ENCODE measurements at regions not wholly inside any gene's neighbourhood (a gene's known extent, or its start where the extent isn't known, plus 50 kb on each side); places are given as distances from the start of the nearest gene placed in this dataset.

GRCh38 chr1:214997685-214998084 is 84.9 kb upstream of the KCNK2 start:
- Histone ChIP-seq H3K9ac (ENCODE audit: extremely low read depth, low read length, poor library complexity, severe bottlenecking) (no peak overlapping the region), H3K4me1 (ENCODE audit: control insufficient read depth, insufficient read depth, low read length) (no peaks in the 10 kb centered on the region), H3K27me3 (ENCODE audit: control insufficient read depth, insufficient read depth, low read length, poor library complexity, severe bottlenecking) (no peaks in the 10 kb centered on the region), H3K27ac (ENCODE audit: low read depth, low read length) (no peak overlapping the region), H3K4me3 (ENCODE audit: low read length) (no peak overlapping the region), H3K9me3 (ENCODE audit: control insufficient read depth, low read length) (no peaks in the 10 kb centered on the region), H3K36me3 (ENCODE audit: control insufficient read depth, insufficient read depth, low read length) (no peaks in the 10 kb centered on the region)
- H3K4me3 Mint-ChIP-seq = no peak overlapping the region
- no peak for DNase-seq
- no peaks in the 10 kb centered on the region for H3K9me3 Mint-ChIP-seq
- no peak overlapping the region for H3K27ac Mint-ChIP-seq
- no peaks in the 10 kb centered on the region for H3K36me3 Mint-ChIP-seq (ENCODE audit: low read depth)
- H3K4me1 Mint-ChIP-seq = peaks cover 5% of the 10 kb centered on the region
- 94% methylated on average over 3 of the region's 3 CpGs; no CpG with 5 or more reads in 1 of the 2 experiments for WGBS, 2 experiments (ENCODE audit: insufficient coverage in 1 of 2, insufficient read length in 1 of 2)
- H3K27me3 Mint-ChIP-seq (ENCODE audit: insufficient read depth) = no peaks in the 10 kb centered on the region
- TF ChIP-seq CTCF (conservative IDR thresholded peaks at IDR 0.05) = no peak

GRCh38 chr1:215001419-215002021 is 81.0 kb upstream of the KCNK2 start:
- H3K36me3 ChIP-seq (ENCODE audit: control insufficient read depth, insufficient read depth, low read length) = no peaks in the 10 kb centered on the region
- no peaks in the 10 kb centered on the region for H3K4me1 Mint-ChIP-seq
- no peak for TF ChIP-seq CTCF (conservative IDR thresholded peaks at IDR 0.05)
- no peaks in the 10 kb centered on the region for H3K9me3 ChIP-seq (ENCODE audit: control insufficient read depth, low read length)
- no peaks in the 10 kb centered on the region for H3K27me3 Mint-ChIP-seq (ENCODE audit: insufficient read depth)
- no peak overlapping the region for H3K9ac ChIP-seq (ENCODE audit: extremely low read depth, low read length, poor library complexity, severe bottlenecking)
- no peaks in the 10 kb centered on the region for H3K36me3 Mint-ChIP-seq (ENCODE audit: low read depth)
- DNase-seq = no peak
- no peak overlapping the region for H3K27ac ChIP-seq (ENCODE audit: low read depth, low read length)
- WGBS, 2 experiments (ENCODE audit: insufficient coverage in 1 of 2, insufficient read length in 1 of 2) = 95 to 100% methylated on average over 3 to 4 of the region's 4 CpGs
- H3K27ac Mint-ChIP-seq = no peak overlapping the region
- no peak overlapping the region for H3K4me3 ChIP-seq (ENCODE audit: low read length)
- no peaks in the 10 kb centered on the region for H3K4me1 ChIP-seq (ENCODE audit: control insufficient read depth, insufficient read depth, low read length)
- H3K27me3 ChIP-seq (ENCODE audit: control insufficient read depth, insufficient read depth, low read length, poor library complexity, severe bottlenecking) = no peaks in the 10 kb centered on the region
- no peaks in the 10 kb centered on the region for H3K9me3 Mint-ChIP-seq
- H3K4me3 Mint-ChIP-seq = no peak overlapping the region

- no peaks in the 10 kb centered on the region for H3K4me1 ChIP-seq (ENCODE audit: control insufficient read depth, insufficient read depth, low read length)
- no peak for DNase-seq
- no peaks in the 10 kb centered on the region for H3K36me3 ChIP-seq (ENCODE audit: control insufficient read depth, insufficient read depth, low read length)
- H3K36me3 Mint-ChIP-seq (ENCODE audit: low read depth) = no peaks in the 10 kb centered on the region
- no peaks in the 10 kb centered on the region for H3K9me3 Mint-ChIP-seq
- H3K9me3 ChIP-seq (ENCODE audit: control insufficient read depth, low read length) = no peaks in the 10 kb centered on the region
- H3K27ac ChIP-seq (ENCODE audit: low read depth, low read length) = no peak overlapping the region
- 90% methylated on average over 4 of the region's 4 CpGs; no CpG with 5 or more reads in 1 of the 2 experiments for WGBS, 2 experiments (ENCODE audit: insufficient coverage in 1 of 2, insufficient read length in 1 of 2)
- no peaks in the 10 kb centered on the region for H3K4me1 Mint-ChIP-seq
- H3K27ac Mint-ChIP-seq = no peak overlapping the region
- H3K27me3 ChIP-seq (ENCODE audit: control insufficient read depth, insufficient read depth, low read length, poor library complexity, severe bottlenecking) = no peaks in the 10 kb centered on the region
- H3K9ac ChIP-seq (ENCODE audit: extremely low read depth, low read length, poor library complexity, severe bottlenecking) = no peak overlapping the region
- H3K4me3 Mint-ChIP-seq = no peak overlapping the region
- TF ChIP-seq CTCF (conservative IDR thresholded peaks at IDR 0.05) = no peak
- no peaks in the 10 kb centered on the region for H3K27me3 Mint-ChIP-seq (ENCODE audit: insufficient read depth)
- no peak overlapping the region for H3K4me3 ChIP-seq (ENCODE audit: low read length)
These were observed 80.1 kb upstream of the KCNK2 start for GRCh38 chr1:215002471-215002870.
